Astrocyte of the cerebellum (primary cell): ENCODE measurements at regions not wholly inside any gene's neighbourhood (a gene's known extent, or its start where the extent isn't known, plus 50 kb on each side); places are given as distances from the start of the nearest gene placed in this dataset.

Experiments
- DNase-seq: peaks from one replicate; pipeline ENCODE4 v3.0.0-alpha.2; 2011; ENCODE audit warnings: low read depth
- H3K4me3 ChIP-seq: 2 replicates; pipeline ENCODE4 v1.5.1; 2011; ENCODE audit warnings: mild to moderate bottlenecking, low read depth, low read length, moderate library complexity
- in situ Hi-C: cut with HindIII; loops from 2 replicates; pipeline ENCODE4 v1.10.0; 2017; ENCODE audit warnings: low sequenced_read_pairs
- TF ChIP-seq, protein P1 (sequence below): IDR thresholded peaks from 2 replicates; pipeline ENCODE4 v1.5.1; 2012; ENCODE audit warnings: low read length, low read depth, moderate library complexity, mild to moderate bottlenecking; ENCODE audit errors: missing control alignments

DNA sequence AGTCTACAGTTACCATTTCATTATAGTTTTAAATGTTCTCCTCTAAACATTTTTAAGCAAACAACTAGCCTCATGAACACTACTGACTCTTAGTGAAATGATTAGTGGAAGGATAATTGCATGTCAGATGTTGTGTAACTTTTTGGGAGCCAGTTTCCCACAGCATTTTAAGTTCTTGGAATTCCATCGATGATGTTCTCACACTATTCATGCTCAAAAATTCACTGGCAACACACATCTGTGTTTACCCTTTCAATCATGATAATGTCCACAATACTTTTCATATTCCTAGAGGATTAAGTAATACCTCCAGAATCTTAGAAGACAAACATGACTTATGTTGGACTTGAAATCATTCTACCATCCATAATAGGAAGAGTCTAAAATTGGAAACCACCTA lies 678.1 kb upstream of the ID4 start:
- H3K4me3 ChIP-seq = no peak overlapping the region
- TF ChIP-seq, protein P1, sequence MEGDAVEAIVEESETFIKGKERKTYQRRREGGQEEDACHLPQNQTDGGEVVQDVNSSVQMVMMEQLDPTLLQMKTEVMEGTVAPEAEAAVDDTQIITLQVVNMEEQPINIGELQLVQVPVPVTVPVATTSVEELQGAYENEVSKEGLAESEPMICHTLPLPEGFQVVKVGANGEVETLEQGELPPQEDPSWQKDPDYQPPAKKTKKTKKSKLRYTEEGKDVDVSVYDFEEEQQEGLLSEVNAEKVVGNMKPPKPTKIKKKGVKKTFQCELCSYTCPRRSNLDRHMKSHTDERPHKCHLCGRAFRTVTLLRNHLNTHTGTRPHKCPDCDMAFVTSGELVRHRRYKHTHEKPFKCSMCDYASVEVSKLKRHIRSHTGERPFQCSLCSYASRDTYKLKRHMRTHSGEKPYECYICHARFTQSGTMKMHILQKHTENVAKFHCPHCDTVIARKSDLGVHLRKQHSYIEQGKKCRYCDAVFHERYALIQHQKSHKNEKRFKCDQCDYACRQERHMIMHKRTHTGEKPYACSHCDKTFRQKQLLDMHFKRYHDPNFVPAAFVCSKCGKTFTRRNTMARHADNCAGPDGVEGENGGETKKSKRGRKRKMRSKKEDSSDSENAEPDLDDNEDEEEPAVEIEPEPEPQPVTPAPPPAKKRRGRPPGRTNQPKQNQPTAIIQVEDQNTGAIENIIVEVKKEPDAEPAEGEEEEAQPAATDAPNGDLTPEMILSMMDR = no peak
- in situ Hi-C loops = no loop called here
- DNase-seq = peak; percentile 18

- H3K4me3 ChIP-seq = no peak overlapping the region
- in situ Hi-C loops = no loop called here
- DNase-seq = no peak
- TF ChIP-seq, protein P1 = no peak
These were observed 677.6 kb upstream of the ID4 start for GRCh38 chr6:19159561-19159960.

DNA sequence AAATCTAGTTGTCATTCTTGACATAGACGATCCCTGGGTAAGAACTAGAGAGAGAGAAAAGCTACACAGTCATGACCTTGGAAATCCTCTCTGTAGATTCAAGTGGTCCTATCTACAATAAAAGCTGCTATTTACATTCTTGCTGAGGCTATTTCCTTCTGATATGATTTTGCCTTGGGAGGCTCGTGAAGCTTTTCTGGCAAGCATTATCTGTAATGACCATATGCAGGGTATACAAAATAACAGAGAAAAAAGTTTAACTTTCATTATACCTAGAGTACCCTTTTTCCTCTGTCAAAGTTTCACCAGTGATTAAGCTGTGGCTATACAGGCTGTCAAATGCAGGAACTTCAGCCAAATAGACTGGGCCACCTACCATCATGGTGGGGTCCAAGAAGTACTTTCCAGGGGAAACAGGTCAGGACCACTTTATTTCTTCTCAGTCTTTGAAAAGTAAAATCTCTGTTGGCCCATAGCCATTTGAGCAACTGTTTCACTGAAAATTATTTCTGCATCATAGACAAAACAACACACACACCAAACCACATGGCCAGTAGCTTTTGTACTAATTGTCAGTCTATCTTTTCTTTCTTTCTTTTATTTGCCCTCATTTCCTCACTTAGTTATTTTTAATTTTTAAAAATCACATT lies 677.0 kb upstream of the ID4 start:
- TF ChIP-seq, protein P1 = no peak
- no peak for DNase-seq
- no peak overlapping the region for H3K4me3 ChIP-seq
- in situ Hi-C loops = no loop called here

DNA sequence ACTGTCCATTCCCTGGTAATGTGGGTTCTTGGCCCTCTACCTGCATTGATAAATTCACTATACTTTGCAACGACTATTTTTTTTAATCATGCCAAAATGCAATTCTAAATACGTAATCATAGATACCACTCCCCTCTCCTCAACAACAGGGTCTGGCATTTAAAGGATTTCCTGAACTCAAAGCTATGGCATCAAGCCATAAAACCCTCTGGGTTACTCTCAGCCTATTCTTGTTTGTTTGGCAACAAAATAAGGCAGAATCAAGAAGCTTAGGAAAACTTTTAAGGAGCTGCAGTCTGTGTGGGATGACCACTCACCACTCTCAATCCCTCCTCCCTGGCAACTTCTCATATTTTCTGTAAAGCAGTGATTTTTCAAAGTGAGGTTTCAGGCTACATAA lies 669.9 kb upstream of the ID4 start:
- TF ChIP-seq, protein P1 = no peak
- in situ Hi-C loops = no loop called here
- H3K4me3 ChIP-seq = no peak overlapping the region
- no peak for DNase-seq

DNA sequence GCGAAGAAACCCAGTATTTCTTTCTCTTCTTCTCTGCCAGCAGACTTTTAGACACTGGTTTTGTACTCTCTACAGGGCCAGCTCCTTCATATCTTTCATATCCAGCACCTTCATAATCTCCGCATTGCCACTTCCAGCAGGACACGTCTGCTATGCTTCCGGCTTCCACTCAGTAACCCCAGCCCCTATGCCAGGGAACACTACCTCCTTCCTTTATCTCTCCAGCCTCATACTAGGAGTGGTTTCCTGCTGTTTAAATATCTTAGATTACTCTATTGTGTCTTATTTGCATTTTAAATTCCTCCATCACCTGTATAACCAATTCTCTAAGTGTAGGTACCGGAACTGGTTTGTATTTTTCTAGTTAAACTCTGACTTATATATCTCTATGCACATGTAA lies 667.8 kb upstream of the ID4 start:
- no peak for DNase-seq
- in situ Hi-C loops = no loop called here
- TF ChIP-seq, protein P1 = no peak
- no peak overlapping the region for H3K4me3 ChIP-seq

GRCh38 chr6:19175023-19175422 lies 662.1 kb upstream of the ID4 start:
- no peak for DNase-seq
- TF ChIP-seq, protein P1 = no peak
- H3K4me3 ChIP-seq = no peak overlapping the region
- in situ Hi-C loops = no loop called here
